Activated CD8-positive, alpha-beta memory T cell treated with anti-CD3 and anti-CD28 coated beads, Interleukin-2, amount 50 U/mL, for 24 hours (primary cell): ENCODE measurements at regions not wholly inside any gene's neighbourhood (a gene's known extent, or its start where the extent isn't known, plus 50 kb on each side); places are given as distances from the start of the nearest gene placed in this dataset.
"Not testable (repeated sequence)": the region's sequence is repeated elsewhere in the genome, so short reads cannot be mapped to it uniquely, and the experiment has no call there.

Experiments
- DNase-seq: peaks from one replicate; pipeline ENCODE4 v3.0.0-alpha.2; 2020; ENCODE audit errors: extremely low read depth

DNA sequence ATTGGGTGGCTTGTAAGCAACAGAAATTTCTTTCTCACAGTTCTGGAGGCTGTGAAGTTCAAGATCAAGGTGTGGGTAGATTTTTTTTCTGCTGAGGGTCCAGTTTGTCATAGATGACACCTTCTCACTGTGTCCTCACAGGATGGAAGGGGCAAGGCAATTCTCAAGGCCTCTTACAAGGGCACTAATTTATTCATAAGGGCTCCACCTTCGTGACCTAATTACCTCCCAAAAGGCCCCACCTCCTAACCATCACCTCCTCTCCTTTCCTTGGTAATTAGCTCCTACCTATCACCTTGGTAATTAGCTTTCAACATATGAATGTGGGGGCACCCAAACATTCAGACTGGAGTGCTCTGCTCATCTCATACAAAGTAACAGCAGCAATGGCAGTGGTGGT, 92.3 kb upstream of the CD44 start:
- DNase-seq = no peak

GRCh38 chr11:35047179-35047578, 91.8 kb upstream of the CD44 start:
- no peak for DNase-seq

DNA sequence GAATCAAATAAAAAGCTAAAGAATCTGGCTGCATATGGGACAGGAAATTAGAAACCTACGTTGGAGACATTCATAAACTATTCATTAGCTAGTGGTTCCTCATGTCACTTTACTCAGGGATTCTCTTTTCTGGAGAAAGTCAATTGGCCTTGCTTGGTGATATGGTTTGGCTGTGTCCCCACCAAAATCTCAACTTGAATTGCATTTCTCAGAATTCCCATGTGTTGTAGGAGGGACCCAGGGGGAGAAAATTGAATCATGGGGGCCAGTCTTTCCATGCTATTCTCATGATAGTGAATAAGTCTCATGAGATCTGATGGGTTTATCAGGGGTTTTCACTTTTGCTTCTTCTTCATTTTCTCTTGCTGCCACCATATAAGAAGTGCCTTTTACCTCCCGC, 91.2 kb upstream of the CD44 start:
- no peak for DNase-seq

GRCh38 chr11:35048346-35048745, 90.6 kb upstream of the CD44 start:
- not testable (repeated sequence) for DNase-seq

GRCh38 chr11:35049859-35050531, 89.0 kb upstream of the CD44 start:
- DNase-seq = no peak

DNA sequence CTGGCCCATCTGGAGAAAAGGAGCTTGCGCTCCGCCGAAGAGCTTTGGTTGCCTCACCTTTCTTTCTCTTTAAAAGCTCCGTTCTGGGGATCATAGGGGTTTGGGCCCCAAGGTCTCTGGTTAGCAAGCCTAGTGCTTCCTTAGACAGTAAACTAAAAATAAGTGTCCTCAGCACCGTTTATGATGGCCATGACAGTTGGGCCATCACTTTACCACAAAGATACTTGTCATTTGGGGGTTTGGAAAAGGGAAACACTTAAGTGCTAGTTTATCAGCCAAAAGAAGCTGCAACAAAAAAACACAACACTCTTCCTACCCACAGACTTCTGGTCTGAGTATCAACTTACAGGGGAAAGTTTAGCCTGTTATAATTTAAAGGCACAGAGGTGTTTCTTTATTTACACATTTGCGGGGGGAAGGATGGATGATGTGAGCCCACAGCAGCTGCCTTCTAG, 88.4 kb upstream of the CD44 start:
- no peak for DNase-seq

DNA sequence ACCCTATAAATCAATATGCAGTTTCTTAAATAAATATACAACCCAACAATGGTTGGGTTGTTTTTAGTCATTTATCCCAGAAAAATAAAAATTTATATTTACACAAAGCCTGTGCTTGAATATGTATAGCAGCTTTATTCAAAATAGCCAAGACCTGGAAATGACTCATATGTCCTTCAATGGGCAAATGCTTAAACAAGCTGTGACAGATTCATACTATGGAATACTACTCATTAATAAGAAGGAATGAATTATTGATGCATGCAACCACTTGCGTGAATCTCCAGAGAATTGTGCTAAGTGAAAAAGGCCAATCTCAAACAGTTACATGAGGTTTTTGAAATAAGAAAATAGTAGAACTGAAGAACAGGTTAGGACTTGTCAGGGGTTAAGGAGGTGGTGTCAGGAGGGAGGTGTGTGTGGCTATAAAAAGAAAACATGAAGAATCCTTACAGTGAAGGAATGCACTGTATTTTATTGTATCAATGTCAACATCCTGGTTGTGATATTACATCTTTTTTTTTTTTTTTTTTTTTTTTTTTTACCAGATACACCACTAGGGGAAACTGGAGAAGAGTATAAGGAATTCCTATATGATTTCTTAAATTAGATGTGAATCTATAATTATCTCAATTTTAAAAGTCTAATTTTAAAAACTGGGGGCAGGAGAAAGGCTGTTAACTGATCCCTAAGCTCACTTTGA, 82.4 kb upstream of the CD44 start:
- DNase-seq = no peak

DNA sequence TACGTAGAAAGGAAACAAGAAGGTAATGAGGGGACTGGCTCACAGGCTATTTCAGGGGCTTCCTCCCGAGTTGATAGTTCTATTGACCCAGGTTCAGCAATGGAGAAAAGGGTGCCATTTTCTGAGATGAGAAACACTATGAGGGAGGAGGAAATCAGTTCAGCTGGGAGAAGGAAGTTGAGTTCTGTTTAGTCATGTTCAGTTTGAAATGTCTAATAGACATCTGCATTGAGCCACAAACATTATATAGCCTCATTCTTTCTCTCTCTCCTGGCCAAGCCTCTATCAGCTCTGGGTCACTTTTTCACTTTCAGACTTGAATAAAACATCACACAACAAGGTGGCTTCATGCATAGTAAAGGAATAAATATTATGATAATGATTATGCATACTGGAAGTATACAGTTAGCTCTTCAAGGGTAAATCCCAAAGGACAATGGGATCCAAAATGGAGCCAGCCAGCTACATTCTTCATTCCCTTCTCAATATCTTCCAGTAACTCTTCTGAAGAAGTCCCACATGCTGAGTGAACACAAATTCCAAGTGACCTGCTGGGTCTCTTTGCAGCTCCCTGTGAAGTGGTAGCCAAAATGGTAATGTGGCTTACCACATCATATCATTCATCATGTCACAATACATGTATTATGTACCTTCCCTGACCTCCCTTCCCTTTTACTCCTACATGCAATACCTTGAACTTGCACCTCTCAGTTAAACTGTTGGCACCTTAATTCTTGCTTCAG, 80.9 kb upstream of the CD44 start:
- no peak for DNase-seq

DNA sequence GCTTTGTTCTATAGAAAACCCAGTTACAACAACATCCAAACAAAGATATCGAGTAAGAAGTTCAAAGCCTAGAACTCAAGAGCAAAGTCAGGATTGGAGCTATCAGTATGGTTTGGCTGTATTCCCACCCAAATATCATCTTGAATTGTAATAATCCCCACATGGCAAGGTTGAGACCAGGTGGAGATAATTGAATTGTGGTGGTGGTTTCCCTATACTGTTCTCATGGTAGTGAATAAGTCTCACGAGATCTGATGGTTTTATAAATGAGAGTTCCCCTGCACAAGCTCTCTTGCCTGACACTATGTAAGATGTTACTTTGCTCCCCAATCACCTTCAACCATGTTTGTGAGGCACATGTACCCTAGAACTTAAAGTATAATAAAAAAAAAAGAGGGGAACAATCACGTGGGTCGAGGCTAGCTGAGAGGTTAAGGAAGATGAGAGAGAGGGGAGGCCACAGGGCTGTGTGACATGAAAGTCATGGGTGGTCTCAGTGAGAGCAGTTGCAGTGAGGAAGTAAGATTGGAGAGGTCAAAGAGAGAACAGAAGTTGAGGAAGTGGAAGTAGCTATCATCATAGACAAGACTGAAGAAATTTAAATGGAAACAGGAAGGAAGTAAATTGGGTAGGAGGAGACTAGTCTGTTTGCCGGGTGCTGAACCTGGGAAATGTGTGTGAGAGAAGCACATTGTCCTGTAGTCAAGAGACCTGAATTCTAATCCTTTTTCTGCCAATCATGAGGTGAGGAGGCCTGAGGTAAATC, 80.1 kb upstream of the CD44 start:
- DNase-seq = no peak

DNA sequence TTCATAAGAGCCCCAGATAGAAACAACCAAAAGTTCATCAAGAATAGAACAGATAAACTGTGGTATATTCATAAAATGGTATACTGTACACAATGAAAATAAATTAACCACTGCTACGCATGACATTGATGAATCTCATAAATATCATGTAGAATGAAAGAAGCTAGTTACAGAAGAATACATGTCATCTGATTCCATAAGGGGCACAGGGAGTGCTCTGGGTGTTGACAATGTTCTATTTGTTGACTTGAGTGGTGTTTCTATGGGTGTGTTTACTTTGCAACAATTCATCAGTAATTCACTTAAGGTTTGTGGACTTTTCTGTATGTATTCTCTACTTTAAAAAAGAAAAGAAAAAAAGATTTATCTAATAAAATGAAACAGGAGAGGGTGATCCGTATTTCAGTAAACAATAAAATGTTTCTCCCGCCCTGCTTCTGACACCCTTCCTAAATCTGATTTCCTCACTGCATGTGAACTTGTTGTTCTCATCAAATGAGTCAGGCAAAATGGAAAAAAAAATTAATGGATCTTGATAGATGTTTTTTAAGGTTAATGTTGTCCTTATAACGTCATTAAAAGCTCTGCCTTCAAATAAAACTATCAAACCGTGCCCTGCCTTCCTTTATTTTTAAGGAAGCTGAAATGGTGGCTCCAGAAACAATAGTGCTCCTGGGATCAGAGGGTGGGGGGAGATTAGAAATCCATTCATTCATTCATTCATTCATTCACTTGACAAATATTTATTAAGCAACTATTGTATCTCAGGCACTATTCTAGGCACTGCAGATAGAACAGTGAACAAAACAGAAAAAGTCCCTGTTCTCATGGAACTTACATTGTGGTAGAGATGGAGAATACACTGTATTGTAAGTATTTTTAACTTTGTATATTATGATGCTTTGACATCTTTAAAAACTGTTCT, 77.2 kb upstream of the CD44 start:
- no peak for DNase-seq

DNA sequence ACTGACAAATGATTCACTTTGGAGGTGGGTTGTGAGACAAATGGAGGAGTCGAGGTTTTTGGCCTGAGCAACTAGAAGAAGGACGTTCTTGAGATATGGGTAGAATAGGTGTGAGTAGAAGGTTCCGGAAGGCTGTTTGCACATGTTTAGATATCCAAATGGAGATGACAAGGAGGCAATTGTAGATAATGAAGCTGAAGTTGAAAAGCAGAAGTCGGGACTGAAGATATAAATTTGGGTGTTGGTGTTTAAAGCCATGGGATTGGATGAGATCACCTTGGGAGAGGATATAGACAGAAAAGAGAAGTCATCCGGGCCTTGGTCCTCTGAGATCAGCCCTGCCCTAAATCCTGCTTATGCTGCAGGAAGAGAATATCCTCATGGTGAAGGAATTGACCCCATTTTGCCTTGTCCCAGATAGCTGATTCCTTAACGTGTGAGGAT, 75.5 kb upstream of the CD44 start:
- DNase-seq = no peak

- DNase-seq = no peak
Observed at GRCh38 chr11:35064114-35064800, 74.7 kb upstream of the CD44 start.

GRCh38 chr11:35065566-35065965, 73.4 kb upstream of the CD44 start:
- no peak for DNase-seq

GRCh38 chr11:35066030-35066429, 72.9 kb upstream of the CD44 start:
- no peak for DNase-seq

DNA sequence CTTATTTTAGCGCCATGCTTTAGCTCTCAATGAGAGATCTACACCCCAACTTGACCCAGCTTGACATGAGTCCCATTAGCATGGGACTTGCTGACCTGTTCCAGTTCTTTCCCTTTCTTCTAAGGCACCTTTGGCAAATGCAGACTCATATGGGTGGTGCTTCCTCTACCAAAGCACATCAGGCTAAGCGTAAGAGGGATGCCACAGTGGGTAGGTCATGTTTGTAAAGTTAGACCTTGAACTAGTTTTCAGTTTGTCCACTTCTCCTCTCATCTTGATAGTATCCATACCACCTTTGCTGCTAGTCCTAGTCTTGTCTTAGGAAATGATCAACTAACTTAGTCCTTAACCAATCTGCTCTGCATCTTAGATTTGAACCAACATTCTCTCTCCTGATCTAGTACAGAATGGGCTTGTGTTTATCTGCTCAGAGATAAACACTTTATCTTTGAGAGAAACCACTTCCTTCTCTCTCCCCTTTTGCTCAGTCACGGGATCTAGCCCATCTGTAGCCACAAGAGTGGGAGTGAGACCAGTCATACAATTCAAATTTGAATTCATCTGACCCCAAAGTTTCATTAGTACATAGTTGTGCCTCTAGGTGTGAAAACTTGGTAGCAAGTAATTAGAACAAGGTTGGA, 72.1 kb upstream of the CD44 start:
- DNase-seq = no peak

DNA sequence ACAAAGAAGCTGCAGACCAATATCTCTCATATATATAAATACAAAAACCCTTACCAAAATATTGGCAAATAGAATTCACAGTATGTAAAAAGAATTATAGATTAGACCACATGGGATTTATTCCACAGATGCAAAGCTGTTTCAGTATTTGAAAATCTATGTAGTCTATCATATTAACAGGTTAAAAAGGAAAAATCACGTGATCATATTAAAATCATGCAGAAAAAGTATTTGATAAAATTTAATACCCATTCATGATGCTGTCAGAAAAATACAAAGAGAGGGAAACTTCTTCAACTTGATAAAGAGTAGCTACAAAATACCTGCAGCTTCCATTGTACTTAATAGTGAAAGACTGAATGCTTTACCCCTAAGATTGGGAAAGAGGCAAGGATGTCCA, 67.2 kb upstream of the CD44 start:
- no peak for DNase-seq

GRCh38 chr11:35073691-35074419, 65.1 kb upstream of the CD44 start:
- no peak for DNase-seq

GRCh38 chr11:35076201-35077100, 62.5 kb upstream of the CD44 start:
- no peak for DNase-seq
